Aorta (tissue), 5 donors: ENCODE measurements at regions not wholly inside any gene's neighbourhood (a gene's known extent, or its start where the extent isn't known, plus 50 kb on each side); places are given as distances from the start of the nearest gene placed in this dataset.

Source experiments
- ATAC-seq: fragments of 200-7000 bp; cut with Tn5 transposase; one replicate; pipeline ENCODE4 v1.9.1; 2022; ENCODE audit warnings: moderate library complexity; ENCODE audit not compliant: low FRiP score
- DNase-seq, 2 donors: peaks; one replicate each; pipeline ENCODE4 v3.0.0-alpha.2; 2020
- H3K27ac ChIP-seq, 2 donors: one replicate each; pipeline ENCODE4 v1.5.1; 2013; ENCODE audit warnings: low read length in 2 of 2, mild to moderate bottlenecking in 2 of 2, moderate library complexity in 2 of 2, control low read depth in 1 of 2, inconsistent platforms in 1 of 2, low read depth in 1 of 2
- H3K27me3 ChIP-seq, 2 donors: one replicate each; pipeline ENCODE4 v1.6.1; 2013; ENCODE audit warnings: control low read depth in 1 of 2, low read length in 1 of 2, mild to moderate bottlenecking in 1 of 2, moderate library complexity in 1 of 2; ENCODE audit not compliant: insufficient read depth in 2 of 2, control insufficient read depth in 1 of 2
- H3K36me3 ChIP-seq, 2 donors: one replicate each; pipeline ENCODE4 v1.6.1; 2013; ENCODE audit warnings: control low read depth in 1 of 2, low read length in 1 of 2, mild to moderate bottlenecking in 1 of 2; ENCODE audit not compliant: insufficient read depth in 2 of 2, control insufficient read depth in 1 of 2
- H3K4me1 ChIP-seq, 2 donors: one replicate each; pipeline ENCODE4 v1.6.1; 2013; ENCODE audit warnings: low read length in 2 of 2, control low read depth in 1 of 2, mild to moderate bottlenecking in 1 of 2, moderate library complexity in 1 of 2; ENCODE audit not compliant: insufficient read depth in 2 of 2, control insufficient read depth in 1 of 2
- H3K4me3 ChIP-seq, 2 donors: one replicate each; pipeline ENCODE4 v1.5.1; 2013; ENCODE audit warnings: low read length in 2 of 2, control low read depth in 1 of 2, mild to moderate bottlenecking in 1 of 2
- H3K9me3 ChIP-seq: one replicate; pipeline ENCODE4 v1.6.1; 2013; ENCODE audit warnings: mild to moderate bottlenecking, low read length; ENCODE audit not compliant: control insufficient read depth
- WGBS, 2 donors: extraction: QIAGEN DNeasy Blood & Tissue Kit; methylation state at CpG; one replicate each; pipeline ENCODE4 v1.1.7; 2013; 5-methylcytosine and 5-hydroxymethylcytosine counted together
- intact Hi-C, 2 donors: fragments of 100-400 bp; cut with DNase I; formaldehyde crosslinking; loops; one replicate each; pipeline versions ENCODE4 v1.14.2 to v1.15.0; 2022
- donor health status: healthy with polysubstance abuse.
- donor health status: Bipolar disorder and iron deficiency.
- donor health status: DM: no; HTN: no; CAD: no.
- donor health status: DM: no; HTN: no; CAD: no.
- donor health status: DM: yes; HTN: yes; CAD: no.

DNA sequence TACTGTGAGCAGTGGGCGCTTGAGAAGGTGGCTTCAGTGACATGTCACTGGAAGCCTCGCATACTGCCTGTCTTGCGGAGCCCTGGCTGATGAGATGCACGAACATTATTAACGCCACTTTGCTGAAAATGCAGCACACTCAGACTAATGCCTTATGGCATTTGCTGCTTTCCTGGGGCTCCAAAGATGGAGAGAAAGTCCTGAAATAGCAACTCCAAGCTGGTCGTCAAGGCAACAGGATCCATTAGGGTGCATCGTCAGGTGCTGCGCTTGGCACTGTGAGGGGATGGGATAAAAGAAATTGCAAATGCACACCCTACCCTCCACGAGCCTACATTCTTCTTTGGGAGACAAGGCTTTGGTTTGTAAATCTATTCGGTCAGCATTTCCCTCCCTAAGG, 592.5 kb downstream of the TYW1 start:
- WGBS, 2 donors = 65% methylated on average over 10 of the region's 10 CpGs
- ATAC-seq = no peak
- intact Hi-C loops = no loop called here
- Histone ChIP-seq H3K36me3 (no peaks in the 10 kb centered on the region), H3K4me3 (no peak overlapping the region), H3K27me3 (no peaks in the 10 kb centered on the region), H3K27ac (no peak overlapping the region), H3K4me1 (no peaks in the 10 kb centered on the region), H3K9me3 (peaks cover 20% of the 10 kb centered on the region)
- no peak for DNase-seq

GRCh38 chr7:67590649-67591048, 594.0 kb downstream of the TYW1 start:
- Histone ChIP-seq H3K4me3 (no peak overlapping the region), H3K9me3 (peaks cover 19% of the 10 kb centered on the region), H3K27ac (no peak overlapping the region), H3K4me1 (no peaks in the 10 kb centered on the region), H3K36me3 (no peaks in the 10 kb centered on the region), H3K27me3 (no peaks in the 10 kb centered on the region)
- no peak for ATAC-seq
- DNase-seq = no peak
- intact Hi-C loops = no loop called here
- 79 to 83% methylated on average over 3 of the region's 3 CpGs for WGBS, 2 donors

DNA sequence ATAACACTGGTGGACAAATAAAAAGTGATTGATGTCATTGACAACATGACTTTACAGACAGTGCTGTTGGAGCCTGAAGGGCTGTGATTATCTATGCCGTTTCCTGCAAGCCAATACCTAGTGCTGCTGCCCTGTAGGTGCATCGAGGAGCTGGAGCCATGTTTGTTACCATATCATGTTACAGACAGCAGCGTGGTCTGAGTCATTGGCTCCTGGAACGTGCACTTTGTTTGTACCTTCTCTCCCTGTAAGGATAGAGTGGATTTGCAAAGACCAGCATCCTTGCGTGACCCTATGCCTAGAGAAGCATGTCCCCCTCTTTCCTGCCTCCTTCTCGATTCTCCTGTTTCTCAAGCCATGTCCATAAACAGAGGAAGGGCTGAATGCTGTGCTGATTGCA, 597.2 kb downstream of the TYW1 start:
- H3K36me3 ChIP-seq = no peaks in the 10 kb centered on the region
- no peak overlapping the region for H3K27ac ChIP-seq
- intact Hi-C loops = no loop called here
- no peak for DNase-seq
- 34 to 35% methylated on average over 6 of the region's 6 CpGs for WGBS, 2 donors
- ATAC-seq = no peak
- H3K27me3 ChIP-seq = no peaks in the 10 kb centered on the region
- peaks cover 3% of the 10 kb centered on the region for H3K9me3 ChIP-seq
- no peaks in the 10 kb centered on the region for H3K4me1 ChIP-seq
- H3K4me3 ChIP-seq = no peak overlapping the region

- DNase-seq (no peak), ATAC-seq (no peak)
- Histone ChIP-seq H3K27me3 (no peaks in the 10 kb centered on the region), H3K4me3 (no peak overlapping the region), H3K4me1 (no peaks in the 10 kb centered on the region), H3K36me3 (no peaks in the 10 kb centered on the region), H3K9me3 (no peaks in the 10 kb centered on the region), H3K27ac (no peak overlapping the region)
- intact Hi-C loops = no loop called here
- 78 to 80% methylated on average over 15 of the region's 15 CpGs for WGBS, 2 donors
Measured at GRCh38 chr7:67595431-67596180, 599.0 kb downstream of the TYW1 start.

DNA sequence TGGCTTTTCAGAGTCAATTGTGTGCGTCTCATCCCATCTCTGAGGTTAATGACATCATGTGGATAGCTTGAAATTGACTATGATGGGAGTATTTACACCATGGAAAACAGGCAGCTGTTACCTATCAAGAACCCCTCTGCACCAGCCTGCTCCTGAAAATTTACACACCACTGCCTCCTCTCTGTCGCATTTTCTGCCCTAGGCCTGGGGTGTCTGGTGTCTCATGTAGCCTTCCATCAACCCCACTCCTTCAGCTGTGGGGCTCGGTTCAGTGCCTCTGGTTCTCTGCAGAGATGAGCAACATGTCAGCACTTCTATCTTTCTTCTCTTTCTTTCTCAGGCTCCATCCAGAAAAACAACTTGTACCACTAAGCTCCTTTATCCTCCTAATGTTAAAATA, 600.5 kb downstream of the TYW1 start:
- no peak for ATAC-seq
- Histone ChIP-seq H3K9me3 (no peaks in the 10 kb centered on the region), H3K4me3 (no peak overlapping the region), H3K4me1 (no peaks in the 10 kb centered on the region), H3K27me3 (no peaks in the 10 kb centered on the region), H3K27ac (no peak overlapping the region), H3K36me3 (no peaks in the 10 kb centered on the region)
- WGBS, 2 donors = 87 to 89% methylated on average over 3 of the region's 3 CpGs
- DNase-seq = no peak
- intact Hi-C loops = no loop called here

- Histone ChIP-seq H3K9me3 (peaks cover 1% of the 10 kb centered on the region), H3K27me3 (no peaks in the 10 kb centered on the region), H3K27ac (no peak overlapping the region), H3K4me3 (no peak overlapping the region), H3K36me3 (no peaks in the 10 kb centered on the region), H3K4me1 (no peaks in the 10 kb centered on the region)
- intact Hi-C loops = no loop called here
- DNase-seq (no peak), ATAC-seq (no peak)
Measured at GRCh38 chr7:67598469-67598868, 601.8 kb downstream of the TYW1 start.

DNA sequence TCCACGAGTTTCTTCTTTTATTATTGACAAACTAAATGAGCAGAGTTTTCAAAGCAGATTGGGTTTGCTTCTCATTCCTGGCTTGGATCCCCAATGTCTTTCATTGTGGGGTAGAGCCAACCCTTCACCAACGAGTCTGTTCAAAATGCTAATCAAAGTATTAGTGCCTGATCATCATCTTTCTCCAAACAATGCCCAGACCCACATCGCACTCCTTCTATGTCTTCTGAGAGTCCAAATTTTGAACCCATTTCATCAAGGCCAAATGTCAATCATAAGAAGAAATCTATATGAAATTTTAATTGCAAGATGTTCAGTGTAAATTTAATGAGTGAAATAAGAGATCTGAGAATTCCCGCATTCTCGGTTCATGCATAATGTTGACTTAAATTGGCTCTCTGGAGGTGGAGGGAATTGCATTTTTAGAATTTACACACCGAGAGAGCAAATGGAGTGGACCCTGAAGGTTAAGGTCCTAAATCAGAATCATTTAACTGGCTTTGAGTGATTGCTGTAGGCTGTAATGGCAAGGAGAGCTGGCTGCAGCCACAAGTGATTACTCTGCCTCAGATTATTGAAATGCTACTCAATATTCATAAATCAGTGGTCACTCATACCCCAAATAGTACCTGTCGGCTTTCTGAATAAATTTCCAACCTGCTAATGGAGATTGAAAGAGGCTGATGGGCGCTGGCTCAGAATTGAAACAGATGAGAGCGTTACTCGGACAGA, 602.9 kb downstream of the TYW1 start:
- ATAC-seq = no peak
- intact Hi-C loops = no loop called here
- no peaks in the 10 kb centered on the region for H3K27me3 ChIP-seq
- H3K9me3 ChIP-seq = peaks cover 1% of the 10 kb centered on the region
- H3K36me3 ChIP-seq = no peaks in the 10 kb centered on the region
- no peak for DNase-seq
- no peak overlapping the region for H3K27ac ChIP-seq
- WGBS, 2 donors = 78 to 81% methylated on average over 10 of the region's 10 CpGs
- no peak overlapping the region for H3K4me3 ChIP-seq
- no peaks in the 10 kb centered on the region for H3K4me1 ChIP-seq

DNA sequence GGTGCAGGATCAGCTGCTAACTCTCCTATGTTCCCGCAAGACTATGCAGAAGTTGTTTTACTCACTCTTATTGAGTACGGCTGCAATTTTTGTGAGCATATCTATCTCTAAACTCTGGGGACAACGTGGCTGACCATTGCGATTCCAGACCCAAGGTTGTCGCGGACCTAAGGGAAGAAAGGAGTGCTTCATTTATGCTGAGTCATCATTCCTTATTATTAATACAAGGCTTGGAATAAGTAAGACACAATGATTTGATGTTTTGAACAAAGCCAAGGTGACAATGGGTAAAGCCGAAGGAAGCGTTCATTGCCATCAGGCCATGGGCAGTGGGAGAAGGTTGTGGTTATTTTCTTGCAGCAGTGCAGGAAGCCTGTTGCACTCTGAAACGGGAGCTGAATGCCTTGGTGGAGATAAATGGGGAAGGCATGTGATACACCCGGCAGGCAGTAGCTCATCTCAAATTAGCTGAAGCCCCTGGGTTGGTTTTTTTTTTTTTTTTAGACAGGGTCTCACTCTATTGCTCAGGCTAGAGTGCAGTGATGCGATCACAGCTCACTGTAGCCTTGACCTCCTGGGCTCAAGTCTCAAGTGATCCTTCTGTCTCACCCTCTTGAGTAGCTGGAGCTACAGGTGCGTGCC, 605.7 kb downstream of the TYW1 start:
- Histone ChIP-seq H3K4me1 (no peaks in the 10 kb centered on the region), H3K27ac (no peak overlapping the region), H3K9me3 (peaks cover 1% of the 10 kb centered on the region), H3K4me3 (no peak overlapping the region), H3K36me3 (no peaks in the 10 kb centered on the region), H3K27me3 (no peaks in the 10 kb centered on the region)
- WGBS, 2 donors = 84 to 86% methylated on average over 12 of the region's 12 CpGs
- no peak for ATAC-seq
- intact Hi-C loops = no loop called here
- no peak for DNase-seq
